SK-N-SH (cell line): ENCODE measurements at regions not wholly inside any gene's neighbourhood (a gene's known extent, or its start where the extent isn't known, plus 50 kb on each side); places are given as distances from the start of the nearest gene placed in this dataset.

Experiments
- CTCF ChIA-PET: fragments of 300-600, 350-600 bp; formaldehyde crosslinking; extraction: SDS; loops from one replicate; lab custom pipeline; 2021; lab: Yijun Ruan, JAX
- POLR2A ChIA-PET: fragments of 350-600 bp; sonication (Branson Sonifier 250); formaldehyde crosslinking; extraction: SDS; loops from one replicate; lab custom pipeline; 2020; ENCODE audit warnings: antibody characterized with exemption, inconsistent platforms; lab: Yijun Ruan, JAX
- DNase-seq: peaks from one replicate; pipeline ENCODE4 v3.0.0; 2012
- H2AFZ ChIP-seq: fragments of 200-600 bp; sonication (generic); 2 replicates; pipeline ENCODE4 v1.8.1; 2016; ENCODE audit warnings: antibody characterized with exemption, mild to moderate bottlenecking, low read depth
- H3F3A ChIP-seq: fragments of 200-600 bp; sonication (generic); replicated peaks from 2 replicates; pipeline ENCODE3; 2016; ENCODE audit warnings: antibody characterized with exemption, mild to moderate bottlenecking; ENCODE audit not compliant: insufficient read depth
- H3K27ac ChIP-seq, 2 experiments: fragments of 200-500 bp in 1 of 2; fragments of 200-600 bp in 1 of 2; sonication (Bioruptor generic) in 1 of 2; sonication (generic), shearing (Covaris generic) in 1 of 2; 2 replicates each; pipeline versions ENCODE4 v1.5.1 to v1.6.1; 2014 to 2016; ENCODE audit warnings: low read depth in 2 of 2, inconsistent platforms in 1 of 2, low read length in 1 of 2, mild to moderate bottlenecking in 1 of 2, mixed read lengths in 1 of 2
- H3K27me3 ChIP-seq: fragments of 200-600 bp; sonication (generic), shearing (Covaris generic); 2 replicates; pipeline ENCODE4 v1.6.1; 2016; ENCODE audit warnings: mixed run types; ENCODE audit not compliant: insufficient read depth
- H3K36me3 ChIP-seq, 2 experiments: fragments of 200-500 bp in 1 of 2; fragments of 200-600 bp in 1 of 2; sonication (Bioruptor generic) in 1 of 2; sonication (generic) in 1 of 2; replicated peaks in 1 of 2; 2 replicates each; pipeline versions ENCODE3 to v1.5.1; 2014 to 2016; ENCODE audit warnings: low read length in 1 of 2, mild to moderate bottlenecking in 1 of 2; ENCODE audit not compliant: insufficient read depth in 2 of 2, control insufficient read depth in 1 of 2
- H3K4me1 ChIP-seq, 2 experiments: fragments of 200-500 bp in 1 of 2; fragments of 200-600 bp in 1 of 2; sonication (Bioruptor generic) in 1 of 2; sonication (generic), shearing (Covaris generic) in 1 of 2; 2 replicates each; pipeline versions ENCODE4 v1.5.1 to v1.6.1; 2014 to 2016; ENCODE audit warnings: low read depth in 1 of 2, low read length in 1 of 2, mixed run types in 1 of 2; ENCODE audit not compliant: insufficient read depth in 2 of 2, control insufficient read depth in 1 of 2
- H3K4me2 ChIP-seq: fragments of 200-600 bp; sonication (generic), shearing (Covaris generic); 2 replicates; pipeline ENCODE4 v1.6.1; 2017; ENCODE audit warnings: mixed run types
- H3K4me3 ChIP-seq, 2 experiments: fragments of 200-500 bp in 1 of 2; fragments of 200-600 bp in 1 of 2; sonication (Bioruptor generic) in 1 of 2; sonication (generic), shearing (Covaris generic) in 1 of 2; 2 replicates each; pipeline versions ENCODE4 v1.5.1 to v1.8.1; 2014 to 2016; ENCODE audit warnings: low read depth in 2 of 2, inconsistent platforms in 1 of 2, low read length in 1 of 2, mild to moderate bottlenecking in 1 of 2, mixed read lengths in 1 of 2, moderate library complexity in 1 of 2
- H3K79me2 ChIP-seq: fragments of 200-600 bp; sonication (generic); 2 replicates; pipeline ENCODE4 v1.8.1; 2017; ENCODE audit warnings: mild to moderate bottlenecking; ENCODE audit not compliant: insufficient read depth
- H3K9ac ChIP-seq: fragments of 200-600 bp; sonication (generic); 2 replicates; pipeline ENCODE4 v1.6.1; 2017; ENCODE audit warnings: mixed run types
- H3K9me2 ChIP-seq: fragments of 200-600 bp; sonication (generic); 2 replicates; pipeline ENCODE4 v1.6.1; 2017; ENCODE audit warnings: mixed run types
- H3K9me3 ChIP-seq: fragments of 200-600 bp; sonication (generic); 2 replicates; pipeline ENCODE4 v1.6.1; 2017; ENCODE audit warnings: mixed run types, mild to moderate bottlenecking, moderate library complexity
- H4K20me1 ChIP-seq: fragments of 200-600 bp; sonication (generic); 2 replicates; pipeline ENCODE4 v1.6.1; 2017; ENCODE audit warnings: mild to moderate bottlenecking, mixed run types; ENCODE audit not compliant: insufficient read depth
- CHD2 ChIP-seq: fragments of 150-350 bp; IDR thresholded peaks from 2 replicates; pipeline ENCODE4 v1.6.1; 2018; ENCODE audit warnings: low read length; ENCODE audit not compliant: partially characterized antibody
- FOXJ3 ChIP-seq: sonication (generic); formaldehyde crosslinking; IDR thresholded peaks from 2 replicates; pipeline ENCODE4 v1.5.1; 2020; ENCODE audit warnings: mild to moderate bottlenecking, missing genetic modification reagents
- FOXM1 ChIP-seq: IDR thresholded peaks from 2 replicates; pipeline ENCODE4 v1.4.0; 2012; ENCODE audit warnings: low read depth, mild to moderate bottlenecking
- GABPA ChIP-seq: IDR thresholded peaks from 2 replicates; pipeline ENCODE4 v1.4.0; 2012; ENCODE audit warnings: low read depth, mild to moderate bottlenecking
- MAX ChIP-seq: IDR thresholded peaks from 2 replicates; pipeline ENCODE4 v1.4.0; 2012; ENCODE audit warnings: low read depth
- MEF2A ChIP-seq: IDR thresholded peaks from 2 replicates; pipeline ENCODE4 v1.4.0; 2012; ENCODE audit warnings: low read depth, borderline replicate concordance
- POLR2AphosphoS5 ChIP-seq: IDR thresholded peaks from 2 replicates; pipeline ENCODE4 v1.6.1; 2012; ENCODE audit warnings: low read depth, low read length
- RCOR1 ChIP-seq: fragments of 150-350 bp; IDR thresholded peaks from 2 replicates; pipeline ENCODE4 v1.6.1; 2017; ENCODE audit warnings: antibody characterized with exemption, low read length
- RFX5 ChIP-seq: IDR thresholded peaks from 2 replicates; pipeline ENCODE4 v1.6.1; 2012; ENCODE audit warnings: mild to moderate bottlenecking, improper control_type of control experiment, low read length
- RXRA ChIP-seq: IDR thresholded peaks from 2 replicates; pipeline ENCODE4 v1.4.0; 2012; ENCODE audit warnings: low read depth, mild to moderate bottlenecking, borderline replicate concordance
- SIN3A ChIP-seq: IDR thresholded peaks from 2 replicates; pipeline ENCODE4 v1.6.1; 2012; ENCODE audit warnings: low read depth, mild to moderate bottlenecking, low read length, moderate library complexity, borderline replicate concordance
- SMC3 ChIP-seq: IDR thresholded peaks from 2 replicates; pipeline ENCODE4 v1.6.1; 2012; ENCODE audit warnings: low read depth, low read length, improper control_type of control experiment
- TAF1 ChIP-seq: IDR thresholded peaks from 2 replicates; pipeline ENCODE4 v1.6.1; 2012; ENCODE audit warnings: low read depth, mild to moderate bottlenecking, low read length, moderate library complexity, borderline replicate concordance
- TCF12 ChIP-seq: IDR thresholded peaks from 2 replicates; pipeline ENCODE4 v1.4.0; 2012
- USF1 ChIP-seq: IDR thresholded peaks from 2 replicates; pipeline ENCODE4 v1.4.0; 2012; ENCODE audit warnings: low read depth, borderline replicate concordance
- WGBS: methylation state at CpG from one replicate; pipeline ENCODE4 v1.1.6; 2017; ENCODE audit warnings: low lambda C conversion rate; 5-methylcytosine and 5-hydroxymethylcytosine counted together
- TF ChIP-seq, protein P1 (sequence below): fragments of 150-350 bp; IDR thresholded peaks from 2 replicates; pipeline ENCODE4 v1.6.1; 2016; ENCODE audit warnings: mild to moderate bottlenecking, low read depth, low read length
- TF ChIP-seq, protein P2 (sequence below): IDR thresholded peaks from 2 replicates; pipeline ENCODE4 v1.4.0; 2012; ENCODE audit warnings: low read depth, borderline replicate concordance
- TF ChIP-seq, protein P3 (sequence below): IDR thresholded peaks from 2 replicates; pipeline ENCODE4; 2012
- TF ChIP-seq, protein P4 (sequence below): fragments of 200-600 bp; sonication (generic); IDR thresholded peaks from 2 replicates; pipeline ENCODE4 v1.6.1; 2017; ENCODE audit warnings: antibody characterized with exemption, mild to moderate bottlenecking, moderate library complexity

GRCh38 chr12:82583756-82584155 is 103.0 kb upstream of the TMTC2 start:
- ChIA-PET CTCF (no interaction called here), POLR2A (no interaction called here)
- Histone ChIP-seq H3K4me3 (no peak overlapping the region), H3K9ac (no peak overlapping the region), H4K20me1 (no peaks in the 10 kb centered on the region), H3K4me2 (no peak overlapping the region), H3K9me3 (no peaks in the 10 kb centered on the region), H3K27me3 (no peaks in the 10 kb centered on the region), H3K27ac (no peak overlapping the region), H3K9me2 (no peaks in the 10 kb centered on the region), H3K4me1 (no peaks in the 10 kb centered on the region), H3K79me2 (no peaks in the 10 kb centered on the region), H3F3A (no peaks in the 10 kb centered on the region), H2AFZ (no peak overlapping the region), H3K36me3 (no peaks in the 10 kb centered on the region)
- no peak for DNase-seq
- WGBS: 0% methylated on average over 1 of the region's 1 CpG
- TF ChIP-seq RXRA: no peak
- no peak for TF ChIP-seq MEF2A
- TF ChIP-seq, protein P1, sequence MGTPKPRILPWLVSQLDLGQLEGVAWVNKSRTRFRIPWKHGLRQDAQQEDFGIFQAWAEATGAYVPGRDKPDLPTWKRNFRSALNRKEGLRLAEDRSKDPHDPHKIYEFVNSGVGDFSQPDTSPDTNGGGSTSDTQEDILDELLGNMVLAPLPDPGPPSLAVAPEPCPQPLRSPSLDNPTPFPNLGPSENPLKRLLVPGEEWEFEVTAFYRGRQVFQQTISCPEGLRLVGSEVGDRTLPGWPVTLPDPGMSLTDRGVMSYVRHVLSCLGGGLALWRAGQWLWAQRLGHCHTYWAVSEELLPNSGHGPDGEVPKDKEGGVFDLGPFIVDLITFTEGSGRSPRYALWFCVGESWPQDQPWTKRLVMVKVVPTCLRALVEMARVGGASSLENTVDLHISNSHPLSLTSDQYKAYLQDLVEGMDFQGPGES: no peak
- no peak for TF ChIP-seq MAX
- no peak for TF ChIP-seq GABPA
- TF ChIP-seq, protein P2, sequence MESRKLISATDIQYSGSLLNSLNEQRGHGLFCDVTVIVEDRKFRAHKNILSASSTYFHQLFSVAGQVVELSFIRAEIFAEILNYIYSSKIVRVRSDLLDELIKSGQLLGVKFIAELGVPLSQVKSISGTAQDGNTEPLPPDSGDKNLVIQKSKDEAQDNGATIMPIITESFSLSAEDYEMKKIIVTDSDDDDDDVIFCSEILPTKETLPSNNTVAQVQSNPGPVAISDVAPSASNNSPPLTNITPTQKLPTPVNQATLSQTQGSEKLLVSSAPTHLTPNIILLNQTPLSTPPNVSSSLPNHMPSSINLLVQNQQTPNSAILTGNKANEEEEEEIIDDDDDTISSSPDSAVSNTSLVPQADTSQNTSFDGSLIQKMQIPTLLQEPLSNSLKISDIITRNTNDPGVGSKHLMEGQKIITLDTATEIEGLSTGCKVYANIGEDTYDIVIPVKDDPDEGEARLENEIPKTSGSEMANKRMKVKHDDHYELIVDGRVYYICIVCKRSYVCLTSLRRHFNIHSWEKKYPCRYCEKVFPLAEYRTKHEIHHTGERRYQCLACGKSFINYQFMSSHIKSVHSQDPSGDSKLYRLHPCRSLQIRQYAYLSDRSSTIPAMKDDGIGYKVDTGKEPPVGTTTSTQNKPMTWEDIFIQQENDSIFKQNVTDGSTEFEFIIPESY: no peak

DNA sequence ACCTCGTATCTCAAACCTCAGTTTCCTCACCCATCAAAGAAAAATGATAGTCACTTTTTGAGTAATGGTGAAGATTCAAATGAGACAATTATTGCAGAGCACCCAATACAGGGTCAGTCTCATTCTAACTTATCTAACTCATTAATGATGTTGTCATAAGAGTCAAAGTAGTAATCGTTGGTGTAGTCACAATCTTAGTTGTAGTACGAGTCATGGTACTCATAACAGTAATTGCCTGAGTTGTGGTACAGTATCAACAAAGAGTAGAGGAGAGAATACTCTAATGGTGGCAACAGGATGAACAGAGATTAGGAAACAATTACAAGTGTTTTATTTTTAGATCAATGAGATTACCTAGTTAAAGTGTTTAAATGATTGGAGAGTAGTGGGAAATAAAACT is 93.6 kb upstream of the TMTC2 start:
- no peak overlapping the region for H3K9ac ChIP-seq
- no peaks in the 10 kb centered on the region for H3F3A ChIP-seq
- H3K4me1 ChIP-seq: no peaks in the 10 kb centered on the region; a peak in 1 of 4 replicates
- H3K9me2 ChIP-seq: no peaks in the 10 kb centered on the region
- WGBS: 10% methylated on average over 3 of the region's 3 CpGs
- no peaks in the 10 kb centered on the region for H3K27me3 ChIP-seq
- DNase-seq: no peak
- CTCF ChIA-PET: no interaction called here
- POLR2A ChIA-PET: no interaction called here
- no peak overlapping the region for H3K27ac ChIP-seq
- no peaks in the 10 kb centered on the region for H3K79me2 ChIP-seq
- no peaks in the 10 kb centered on the region for H3K9me3 ChIP-seq
- no peaks in the 10 kb centered on the region for H4K20me1 ChIP-seq
- H3K36me3 ChIP-seq: no peaks in the 10 kb centered on the region
- no peak overlapping the region for H3K4me2 ChIP-seq
- H3K4me3 ChIP-seq: no peak overlapping the region
- H2AFZ ChIP-seq: no peak overlapping the region
- no peak for TF ChIP-seq POLR2AphosphoS5
- TF ChIP-seq CHD2: no peak
- TF ChIP-seq, protein P3, sequence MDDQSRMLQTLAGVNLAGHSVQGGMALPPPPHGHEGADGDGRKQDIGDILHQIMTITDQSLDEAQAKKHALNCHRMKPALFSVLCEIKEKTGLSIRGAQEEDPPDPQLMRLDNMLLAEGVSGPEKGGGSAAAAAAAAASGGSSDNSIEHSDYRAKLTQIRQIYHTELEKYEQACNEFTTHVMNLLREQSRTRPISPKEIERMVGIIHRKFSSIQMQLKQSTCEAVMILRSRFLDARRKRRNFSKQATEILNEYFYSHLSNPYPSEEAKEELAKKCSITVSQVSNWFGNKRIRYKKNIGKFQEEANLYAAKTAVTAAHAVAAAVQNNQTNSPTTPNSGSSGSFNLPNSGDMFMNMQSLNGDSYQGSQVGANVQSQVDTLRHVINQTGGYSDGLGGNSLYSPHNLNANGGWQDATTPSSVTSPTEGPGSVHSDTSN: no peak
- no peak for TF ChIP-seq FOXJ3 (CRISPR knock-in tag)
- no peak for TF ChIP-seq TAF1
- TF ChIP-seq SIN3A: no peak
- no peak for TF ChIP-seq RXRA
- no peak for TF ChIP-seq RFX5
- TF ChIP-seq USF1: no peak
- TF ChIP-seq, protein P2: no peak
- TF ChIP-seq RCOR1: no peak
- TF ChIP-seq, protein P4, sequence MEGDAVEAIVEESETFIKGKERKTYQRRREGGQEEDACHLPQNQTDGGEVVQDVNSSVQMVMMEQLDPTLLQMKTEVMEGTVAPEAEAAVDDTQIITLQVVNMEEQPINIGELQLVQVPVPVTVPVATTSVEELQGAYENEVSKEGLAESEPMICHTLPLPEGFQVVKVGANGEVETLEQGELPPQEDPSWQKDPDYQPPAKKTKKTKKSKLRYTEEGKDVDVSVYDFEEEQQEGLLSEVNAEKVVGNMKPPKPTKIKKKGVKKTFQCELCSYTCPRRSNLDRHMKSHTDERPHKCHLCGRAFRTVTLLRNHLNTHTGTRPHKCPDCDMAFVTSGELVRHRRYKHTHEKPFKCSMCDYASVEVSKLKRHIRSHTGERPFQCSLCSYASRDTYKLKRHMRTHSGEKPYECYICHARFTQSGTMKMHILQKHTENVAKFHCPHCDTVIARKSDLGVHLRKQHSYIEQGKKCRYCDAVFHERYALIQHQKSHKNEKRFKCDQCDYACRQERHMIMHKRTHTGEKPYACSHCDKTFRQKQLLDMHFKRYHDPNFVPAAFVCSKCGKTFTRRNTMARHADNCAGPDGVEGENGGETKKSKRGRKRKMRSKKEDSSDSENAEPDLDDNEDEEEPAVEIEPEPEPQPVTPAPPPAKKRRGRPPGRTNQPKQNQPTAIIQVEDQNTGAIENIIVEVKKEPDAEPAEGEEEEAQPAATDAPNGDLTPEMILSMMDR: no peak
- no peak for TF ChIP-seq TCF12
- no peak for TF ChIP-seq GABPA
- TF ChIP-seq SMC3: no peak
- TF ChIP-seq FOXM1: no peak
